SU-DHL-6 (cell line): ENCODE measurements at regions not wholly inside any gene's neighbourhood (a gene's known extent, or its start where the extent isn't known, plus 50 kb on each side); places are given as distances from the start of the nearest gene placed in this dataset.

Experiments used
- EZH2phosphoT487 ChIP-seq: fragments of 200-600 bp; sonication (generic), shearing (Covaris generic); conservative IDR thresholded peaks from 2 replicates; pipeline ENCODE4 v1.6.1; 2018; ENCODE audit warnings: mild to moderate bottlenecking, antibody characterized with exemption, low read length, moderate library complexity, mixed read lengths
- TF ChIP-seq, protein P1 (sequence below): fragments of 200-600 bp; sonication (generic); IDR thresholded peaks from one replicate; pipeline ENCODE4 v1.5.1; 2017; ENCODE audit warnings: antibody characterized with exemption, mild to moderate bottlenecking, low read length, moderate library complexity; ENCODE audit not compliant: insufficient read depth, poor library complexity, severe bottlenecking

DNA sequence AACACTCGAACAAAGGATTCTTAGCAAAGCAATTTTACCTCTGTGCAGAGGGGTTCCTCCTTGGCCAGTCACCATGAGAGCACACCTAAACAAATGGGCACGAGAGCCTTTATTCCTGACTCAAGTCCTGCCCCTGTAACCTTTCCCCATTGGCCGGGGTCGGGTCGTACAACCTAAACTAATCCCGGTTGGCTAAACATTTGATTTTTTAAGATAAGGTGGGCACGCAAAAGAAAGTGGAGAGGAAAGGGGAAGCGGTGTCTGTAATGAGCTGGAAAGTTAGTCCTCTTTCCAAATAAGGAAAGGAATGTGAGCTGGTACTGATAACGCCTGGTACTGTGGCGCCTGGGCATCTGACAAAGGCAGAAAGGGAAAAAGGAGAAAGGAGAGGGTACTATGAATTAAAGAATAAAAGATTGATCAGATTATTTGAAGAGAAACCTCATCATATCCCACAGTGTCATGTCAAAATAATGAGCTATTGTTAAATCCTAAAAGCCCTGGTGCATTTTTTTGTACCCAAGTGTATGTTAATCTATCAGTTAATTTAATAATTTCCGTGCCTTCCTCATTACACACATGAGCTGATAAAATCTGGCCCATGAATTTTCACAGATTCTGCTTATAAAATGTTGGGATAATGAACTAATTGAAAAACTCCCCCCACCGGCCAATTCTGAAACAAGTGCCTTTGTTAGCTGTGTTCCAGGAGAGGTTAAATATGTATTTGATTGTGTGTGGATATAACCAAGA, 335.7 kb downstream of the RFC3 start:
- TF ChIP-seq, protein P1, sequence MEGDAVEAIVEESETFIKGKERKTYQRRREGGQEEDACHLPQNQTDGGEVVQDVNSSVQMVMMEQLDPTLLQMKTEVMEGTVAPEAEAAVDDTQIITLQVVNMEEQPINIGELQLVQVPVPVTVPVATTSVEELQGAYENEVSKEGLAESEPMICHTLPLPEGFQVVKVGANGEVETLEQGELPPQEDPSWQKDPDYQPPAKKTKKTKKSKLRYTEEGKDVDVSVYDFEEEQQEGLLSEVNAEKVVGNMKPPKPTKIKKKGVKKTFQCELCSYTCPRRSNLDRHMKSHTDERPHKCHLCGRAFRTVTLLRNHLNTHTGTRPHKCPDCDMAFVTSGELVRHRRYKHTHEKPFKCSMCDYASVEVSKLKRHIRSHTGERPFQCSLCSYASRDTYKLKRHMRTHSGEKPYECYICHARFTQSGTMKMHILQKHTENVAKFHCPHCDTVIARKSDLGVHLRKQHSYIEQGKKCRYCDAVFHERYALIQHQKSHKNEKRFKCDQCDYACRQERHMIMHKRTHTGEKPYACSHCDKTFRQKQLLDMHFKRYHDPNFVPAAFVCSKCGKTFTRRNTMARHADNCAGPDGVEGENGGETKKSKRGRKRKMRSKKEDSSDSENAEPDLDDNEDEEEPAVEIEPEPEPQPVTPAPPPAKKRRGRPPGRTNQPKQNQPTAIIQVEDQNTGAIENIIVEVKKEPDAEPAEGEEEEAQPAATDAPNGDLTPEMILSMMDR, result no peak
- TF ChIP-seq EZH2phosphoT487, result no peak
